Activated CD4-positive, alpha-beta T cell treated with anti-CD3 and anti-CD28 coated beads, Interleukin-2, amount 10 ng/mL, durations not matched to agents 7 days and 5 days (primary cell): ENCODE measurements at regions not wholly inside any gene's neighbourhood (a gene's known extent, or its start where the extent isn't known, plus 50 kb on each side); places are given as distances from the start of the nearest gene placed in this dataset.
"Not testable (repeated sequence)": the region's sequence is repeated elsewhere in the genome, so short reads cannot be mapped to it uniquely, and the experiment has no call there.

Experiments
- CTCF ChIA-PET: fragments of 350-600 bp; sonication (Branson Sonifier 250); formaldehyde crosslinking; loops from one replicate; lab custom pipeline; 2021; ENCODE audit warnings: antibody characterized with exemption; lab: Charles Lee
- POLR2A ChIA-PET: fragments of 350-600 bp; sonication (Branson Sonifier 250); formaldehyde crosslinking; loops from one replicate; lab custom pipeline; 2021; ENCODE audit warnings: antibody characterized with exemption; lab: Charles Lee
- DNase-seq: peaks from one replicate; pipeline ENCODE4 v3.0.0-alpha.2; 2020
- H3K27ac Mint-ChIP-seq: one replicate; pipeline ENCODE4 v1.8.0; 2021; ENCODE audit warnings: mild to moderate bottlenecking, moderate library complexity, mixed read lengths
- H3K27me3 Mint-ChIP-seq: one replicate; pipeline ENCODE4 v1.8.0; 2021; ENCODE audit warnings: mixed read lengths
- H3K36me3 Mint-ChIP-seq: one replicate; pipeline ENCODE4 v1.8.0; 2021; ENCODE audit warnings: low read depth, mixed read lengths
- H3K4me1 Mint-ChIP-seq: one replicate; pipeline ENCODE4 v1.8.0; 2021; ENCODE audit warnings: mixed read lengths
- H3K4me3 Mint-ChIP-seq: one replicate; pipeline ENCODE4 v1.8.0; 2021; ENCODE audit warnings: mild to moderate bottlenecking, moderate library complexity, mixed read lengths
- H3K9me3 Mint-ChIP-seq: one replicate; pipeline ENCODE4 v1.8.0; 2021; ENCODE audit warnings: mixed read lengths

DNA sequence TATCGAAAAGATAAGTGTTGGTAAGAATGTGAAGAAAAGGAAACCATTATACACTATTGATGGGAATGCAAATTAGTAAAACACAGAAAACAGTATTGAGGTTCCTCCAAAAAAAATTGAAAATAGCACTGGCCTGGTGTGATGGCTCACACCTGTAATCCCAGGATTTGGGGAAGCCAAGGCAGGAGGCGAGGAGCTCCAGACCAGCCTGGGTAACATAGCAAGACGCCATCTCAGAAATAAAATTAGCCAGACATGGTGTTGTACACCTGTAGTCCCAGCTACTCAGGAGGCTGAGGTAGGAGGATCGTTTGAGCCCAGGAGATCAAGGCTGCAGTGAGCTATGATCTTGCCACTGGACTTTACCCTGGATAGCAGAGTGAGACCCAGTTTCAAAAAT, 5303.4 kb upstream of the TPTE start:
- H3K4me3 Mint-ChIP-seq, CTCF ChIA-PET, POLR2A ChIA-PET, H3K4me1 Mint-ChIP-seq, H3K36me3 Mint-ChIP-seq, DNase-seq, H3K27me3 Mint-ChIP-seq, H3K27ac Mint-ChIP-seq: not testable (repeated sequence)
- peaks cover 28% of the 10 kb centered on the region for H3K9me3 Mint-ChIP-seq

DNA sequence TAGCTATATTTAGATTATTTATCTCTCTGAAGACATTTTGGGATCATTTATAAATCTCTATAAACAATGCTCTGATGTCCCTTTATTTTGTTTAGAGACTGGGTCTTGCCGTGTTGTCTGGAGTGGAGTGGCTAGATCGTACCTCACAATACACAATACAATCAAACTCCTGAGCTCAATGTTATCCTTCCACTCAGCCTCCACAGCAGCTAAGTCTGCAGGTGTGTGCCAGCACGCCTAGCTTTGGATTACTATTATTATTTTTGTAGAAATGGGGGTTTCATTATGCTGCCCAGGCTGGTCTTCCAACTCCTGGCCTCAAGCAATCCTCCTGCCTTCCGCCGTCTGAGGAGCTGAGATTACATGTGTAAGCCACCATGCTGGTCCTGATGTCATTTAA, 5301.4 kb upstream of the TPTE start:
- CTCF ChIA-PET = not testable (repeated sequence)

DNA sequence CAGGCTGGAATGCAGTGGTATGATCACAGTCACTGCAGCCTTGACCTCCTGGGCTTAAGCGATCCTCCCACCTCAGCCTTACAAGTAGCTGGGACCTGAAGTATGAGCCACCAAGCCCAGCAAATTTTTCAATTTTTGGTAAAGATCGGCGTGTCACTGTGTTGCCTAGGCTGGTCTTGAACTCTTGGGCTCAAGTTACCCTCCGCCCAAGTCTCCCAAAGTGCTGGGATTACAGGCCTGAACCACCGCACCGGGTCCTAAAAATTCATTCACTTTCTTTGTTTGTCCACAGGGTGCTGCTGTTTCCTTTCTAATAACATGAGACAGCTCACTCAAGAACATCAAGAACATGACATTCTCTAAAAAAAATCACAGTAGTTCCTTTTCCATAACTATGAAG, 5300.9 kb upstream of the TPTE start:
- CTCF ChIA-PET, H3K36me3 Mint-ChIP-seq: not testable (repeated sequence)
- peaks cover 44% of the 10 kb centered on the region for H3K9me3 Mint-ChIP-seq

More for the DNA sequence above, 5301.4 kb upstream of the TPTE start:
- H3K27me3 Mint-ChIP-seq, H3K27ac Mint-ChIP-seq, POLR2A ChIA-PET, H3K4me1 Mint-ChIP-seq, H3K4me3 Mint-ChIP-seq, H3K36me3 Mint-ChIP-seq, DNase-seq: not testable (repeated sequence)
- peaks cover 42% of the 10 kb centered on the region for H3K9me3 Mint-ChIP-seq

DNA sequence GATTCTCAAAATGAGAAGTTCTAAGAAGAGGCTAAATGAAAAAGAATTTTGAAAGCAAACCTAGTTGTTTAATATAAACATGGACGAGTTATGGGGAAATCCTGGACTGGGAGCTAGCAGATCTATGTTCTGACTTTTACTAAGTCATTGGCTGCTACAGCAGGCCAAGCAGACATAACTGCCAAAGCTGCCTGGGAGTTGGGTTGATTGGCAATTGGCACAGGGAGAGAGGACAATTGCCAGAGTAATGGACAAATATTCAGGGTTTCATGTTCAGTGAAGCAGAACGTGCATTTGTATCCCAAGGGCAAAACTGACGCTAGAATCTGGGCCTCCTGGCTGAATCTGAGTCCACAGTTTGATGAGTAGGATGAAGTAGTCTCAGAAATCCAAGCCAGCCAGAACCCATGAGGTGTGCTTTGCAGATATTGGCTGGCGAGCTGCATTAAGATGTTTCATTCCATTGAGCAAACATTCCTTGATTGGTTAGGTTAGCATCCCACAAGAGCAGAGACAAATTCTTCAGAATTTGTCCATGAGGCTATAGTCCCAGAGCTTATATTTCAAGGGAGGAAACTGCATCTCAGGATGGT, 5299.8 kb upstream of the TPTE start:
- H3K4me3 Mint-ChIP-seq, CTCF ChIA-PET, H3K27ac Mint-ChIP-seq, H3K4me1 Mint-ChIP-seq, H3K36me3 Mint-ChIP-seq, H3K27me3 Mint-ChIP-seq, DNase-seq, POLR2A ChIA-PET: not testable (repeated sequence)
- H3K9me3 Mint-ChIP-seq = peaks cover 51% of the 10 kb centered on the region

More for the DNA sequence above, 5300.9 kb upstream of the TPTE start:
- H3K4me3 Mint-ChIP-seq, POLR2A ChIA-PET, DNase-seq, H3K27ac Mint-ChIP-seq, H3K27me3 Mint-ChIP-seq, H3K4me1 Mint-ChIP-seq: not testable (repeated sequence)

DNA sequence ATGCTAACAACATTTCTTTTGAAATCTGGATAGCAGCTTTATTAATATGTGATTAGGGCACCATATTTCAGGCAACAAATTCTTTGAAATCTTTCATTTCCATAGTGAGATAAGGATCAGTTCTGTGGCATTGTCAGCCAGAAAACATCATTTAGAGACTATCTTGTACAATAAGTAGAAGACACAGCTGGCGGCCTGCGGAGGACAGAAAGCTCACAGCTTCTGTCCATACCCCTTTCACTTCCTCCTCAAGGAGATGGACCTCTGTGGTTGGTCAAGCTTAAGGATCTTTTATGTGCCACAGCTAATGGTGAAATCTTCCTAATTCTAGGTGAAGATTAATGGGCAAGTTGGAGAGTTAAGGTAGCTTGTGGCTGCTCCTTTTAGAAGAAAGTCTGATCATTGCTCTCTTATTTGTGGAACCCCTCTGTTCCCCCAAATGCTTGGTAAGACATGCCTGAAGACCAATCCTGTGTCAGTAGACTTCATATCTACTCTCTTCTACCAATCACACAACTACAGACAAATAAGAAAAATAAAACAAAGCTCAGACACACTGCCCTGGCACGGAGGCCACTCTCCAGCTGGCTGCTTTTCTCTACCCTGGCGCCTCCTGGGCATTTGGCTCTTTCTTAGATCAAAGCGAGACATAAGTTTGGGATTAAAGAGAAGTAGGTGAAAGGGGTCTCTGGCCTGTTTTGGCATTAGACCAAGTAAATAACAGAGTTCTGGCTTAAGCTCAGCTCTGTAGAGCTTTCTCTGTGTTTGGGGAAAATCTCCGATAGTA, 5298.2 kb upstream of the TPTE start:
- CTCF ChIA-PET, H3K27me3 Mint-ChIP-seq, DNase-seq, H3K4me3 Mint-ChIP-seq, H3K36me3 Mint-ChIP-seq, POLR2A ChIA-PET, H3K27ac Mint-ChIP-seq, H3K4me1 Mint-ChIP-seq: not testable (repeated sequence)
- peaks cover 49% of the 10 kb centered on the region for H3K9me3 Mint-ChIP-seq

DNA sequence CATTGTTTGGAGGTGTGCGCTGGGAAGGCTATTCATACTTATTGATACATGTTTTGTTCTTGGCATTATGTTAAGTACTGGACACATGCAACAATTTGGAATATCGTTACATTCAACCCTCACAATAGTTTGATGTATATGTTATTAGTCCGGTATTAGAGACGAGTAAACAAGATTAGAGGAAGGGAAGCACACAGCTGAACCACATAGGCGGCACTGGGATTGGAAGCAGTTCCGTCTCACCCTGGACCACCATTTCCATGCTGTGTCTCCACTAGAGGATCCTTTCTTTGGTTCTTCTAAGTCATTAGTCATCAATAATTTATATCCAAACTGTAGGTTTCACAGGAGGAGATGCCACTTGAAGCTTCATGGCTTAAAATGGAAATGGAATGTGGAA, 5297.2 kb upstream of the TPTE start:
- CTCF ChIA-PET, H3K36me3 Mint-ChIP-seq, DNase-seq, H3K27me3 Mint-ChIP-seq, H3K4me1 Mint-ChIP-seq, H3K27ac Mint-ChIP-seq, H3K4me3 Mint-ChIP-seq, POLR2A ChIA-PET: not testable (repeated sequence)
- peaks cover 48% of the 10 kb centered on the region for H3K9me3 Mint-ChIP-seq

DNA sequence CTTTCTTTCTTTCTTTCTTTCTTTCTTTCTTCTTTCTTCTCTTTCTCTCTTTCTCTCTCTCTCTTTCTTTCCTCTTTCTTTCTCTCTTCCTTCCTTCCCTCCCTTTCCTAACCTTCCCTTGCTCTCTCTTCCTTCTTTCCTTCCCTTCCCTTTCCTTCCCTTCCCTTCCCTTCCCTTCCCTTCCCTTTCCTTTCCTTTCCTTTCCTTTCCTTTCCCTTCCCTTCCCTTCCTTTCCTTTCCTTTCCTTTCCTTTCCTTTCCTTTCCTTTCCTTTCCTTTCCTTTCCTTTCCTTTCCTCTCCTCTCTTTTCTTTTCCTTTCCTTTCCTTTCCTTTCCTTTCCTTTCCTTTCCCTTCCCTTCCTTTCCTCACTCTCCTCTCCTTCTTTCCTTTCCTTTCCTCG, 5294.1 kb upstream of the TPTE start:
- H3K4me1 Mint-ChIP-seq, H3K27me3 Mint-ChIP-seq, DNase-seq, H3K4me3 Mint-ChIP-seq, POLR2A ChIA-PET, H3K27ac Mint-ChIP-seq, H3K36me3 Mint-ChIP-seq, CTCF ChIA-PET: not testable (repeated sequence)
- H3K9me3 Mint-ChIP-seq = peaks cover 48% of the 10 kb centered on the region

DNA sequence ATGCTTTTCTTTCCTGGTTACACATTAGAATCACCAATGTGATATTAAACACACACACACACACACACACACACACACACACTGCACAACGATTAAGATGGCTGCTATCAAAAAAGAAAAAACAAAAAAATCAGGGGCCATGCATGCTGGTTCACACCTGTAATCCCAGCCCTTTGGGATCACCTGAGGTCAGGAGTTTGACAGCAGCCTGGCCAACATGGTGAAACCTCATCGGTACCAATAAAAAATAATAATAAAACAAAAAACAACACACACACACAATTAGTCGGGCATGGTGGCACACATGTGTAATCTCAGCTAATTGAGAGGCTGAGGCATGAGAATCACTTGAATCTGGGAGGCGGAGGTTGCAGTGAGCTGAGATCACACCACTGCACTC, 5290.8 kb upstream of the TPTE start:
- H3K4me1 Mint-ChIP-seq, H3K36me3 Mint-ChIP-seq, CTCF ChIA-PET, H3K4me3 Mint-ChIP-seq, H3K27me3 Mint-ChIP-seq, POLR2A ChIA-PET, DNase-seq, H3K27ac Mint-ChIP-seq: not testable (repeated sequence)
- H3K9me3 Mint-ChIP-seq = peaks cover 48% of the 10 kb centered on the region

DNA sequence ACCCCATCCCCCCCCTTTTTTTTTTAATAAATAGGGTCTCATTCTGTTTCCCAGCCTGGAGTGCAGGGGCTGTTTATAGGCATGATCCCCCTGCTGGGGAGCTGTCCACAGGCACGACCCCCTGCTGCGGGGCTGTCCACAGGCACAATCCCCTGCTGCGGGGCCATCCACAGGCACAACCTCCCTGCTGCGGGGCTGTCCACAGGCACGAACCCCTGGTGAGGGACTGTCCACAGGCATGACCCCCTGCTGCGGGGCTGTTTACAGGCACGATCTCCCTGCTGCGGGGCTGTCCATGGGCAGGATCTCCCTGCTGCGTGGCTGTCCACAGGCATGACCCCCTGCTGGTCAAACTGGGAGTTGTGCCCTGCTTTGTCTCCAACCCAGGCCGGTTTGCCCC, 5290.1 kb upstream of the TPTE start:
- H3K4me1 Mint-ChIP-seq, DNase-seq, H3K27me3 Mint-ChIP-seq, H3K4me3 Mint-ChIP-seq, POLR2A ChIA-PET, H3K36me3 Mint-ChIP-seq, CTCF ChIA-PET, H3K27ac Mint-ChIP-seq: not testable (repeated sequence)
- peaks cover 48% of the 10 kb centered on the region for H3K9me3 Mint-ChIP-seq

DNA sequence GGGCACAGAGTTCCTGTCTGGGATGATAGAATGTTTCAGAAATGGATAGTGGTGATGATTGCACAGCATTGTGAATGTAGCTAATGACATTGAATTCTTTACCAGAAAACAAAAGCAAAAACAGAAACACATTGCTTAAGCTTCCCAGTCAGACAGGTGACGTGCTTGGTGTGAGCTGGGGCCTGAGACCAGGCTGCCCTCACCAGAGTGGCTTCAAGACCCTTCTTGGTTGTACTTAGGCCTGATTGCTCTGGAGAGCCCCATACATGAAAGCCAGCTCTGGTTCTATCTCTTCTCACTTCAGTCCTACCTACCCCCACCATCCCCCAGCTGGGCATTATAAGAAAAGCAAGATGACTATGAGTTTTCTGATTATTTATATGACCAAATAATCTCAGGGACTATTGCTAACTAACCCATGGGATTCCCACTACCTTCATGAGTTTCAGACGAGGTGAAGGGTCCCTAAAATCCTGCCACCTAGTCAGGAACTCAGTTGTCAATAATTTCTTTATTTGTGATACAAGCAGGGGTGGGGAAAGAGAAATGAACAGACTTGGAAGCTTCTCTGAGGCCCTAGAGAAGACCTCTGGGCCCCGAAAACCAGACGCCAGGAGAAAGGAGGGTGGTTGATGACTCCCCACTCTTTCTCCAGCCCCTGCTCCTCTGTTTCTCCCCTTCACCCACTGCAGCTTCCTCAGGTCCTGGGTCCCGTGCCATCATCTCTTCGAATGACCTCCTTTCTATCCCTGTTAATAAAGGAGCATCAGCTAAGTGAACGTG, 5289.0 kb upstream of the TPTE start:
- CTCF ChIA-PET, H3K27me3 Mint-ChIP-seq, H3K4me3 Mint-ChIP-seq, DNase-seq, H3K36me3 Mint-ChIP-seq, H3K27ac Mint-ChIP-seq, H3K4me1 Mint-ChIP-seq, POLR2A ChIA-PET: not testable (repeated sequence)
- peaks cover 47% of the 10 kb centered on the region for H3K9me3 Mint-ChIP-seq

DNA sequence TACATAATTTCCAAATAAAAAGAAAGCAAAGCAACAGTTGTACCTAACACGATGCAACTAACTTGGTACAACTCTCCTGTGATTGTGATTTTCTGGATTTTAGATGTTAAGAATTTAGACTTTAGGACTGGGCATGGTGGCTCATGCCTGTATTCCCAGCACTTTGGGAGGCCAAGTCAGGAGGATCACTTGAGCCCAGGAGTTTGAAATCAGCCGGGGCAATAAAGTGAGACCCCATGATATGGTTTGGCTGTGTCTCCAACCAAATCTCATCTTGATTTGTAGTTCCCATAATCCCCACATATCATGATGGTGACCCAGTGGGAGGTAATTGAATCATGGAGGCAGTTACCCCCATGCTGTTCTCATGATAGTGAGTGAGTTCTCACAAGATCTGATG, 5285.6 kb upstream of the TPTE start:
- H3K36me3 Mint-ChIP-seq, H3K27ac Mint-ChIP-seq, CTCF ChIA-PET, H3K4me3 Mint-ChIP-seq, H3K4me1 Mint-ChIP-seq, DNase-seq, H3K27me3 Mint-ChIP-seq, POLR2A ChIA-PET: not testable (repeated sequence)
- peaks cover 42% of the 10 kb centered on the region for H3K9me3 Mint-ChIP-seq

DNA sequence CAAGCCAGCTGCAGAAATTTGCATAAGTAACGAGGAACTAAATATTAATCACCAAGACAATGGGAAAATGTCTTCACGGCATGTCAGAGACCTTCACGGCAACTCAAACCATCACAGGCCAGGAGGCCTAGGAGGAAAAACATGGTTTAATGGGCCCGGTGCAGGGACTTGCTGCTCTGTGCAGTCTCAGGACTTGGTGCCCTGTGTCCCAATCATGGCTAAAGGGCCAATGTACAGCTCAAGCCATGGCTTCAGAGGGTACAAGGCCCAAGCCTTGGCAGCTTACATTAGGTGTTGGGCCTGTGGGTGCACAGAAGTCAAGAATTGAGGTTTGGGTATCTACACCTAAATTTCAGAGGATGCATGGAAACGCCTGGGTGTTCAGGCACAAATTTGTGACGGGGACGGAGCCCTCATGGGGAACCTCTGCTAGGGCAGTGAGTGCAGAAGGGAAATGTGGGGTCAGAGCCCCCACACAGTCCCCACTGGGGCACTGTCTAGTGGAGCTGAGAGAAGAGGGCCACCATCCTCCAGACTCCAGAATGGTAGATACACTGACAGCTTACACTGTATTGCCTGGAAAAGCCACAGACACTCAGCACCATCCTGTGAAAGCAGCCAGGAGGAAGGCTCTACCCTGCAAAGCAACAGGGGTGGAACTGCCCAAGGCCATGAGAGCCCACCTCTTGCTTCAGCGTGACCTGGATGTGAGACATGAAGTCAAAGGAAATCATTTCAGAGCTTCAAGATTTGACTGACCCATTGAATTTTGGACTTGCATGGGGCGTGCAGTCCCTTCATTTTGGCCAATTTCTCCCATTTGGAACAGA, 5284.3 kb upstream of the TPTE start:
- H3K4me1 Mint-ChIP-seq, H3K4me3 Mint-ChIP-seq, H3K36me3 Mint-ChIP-seq, DNase-seq, CTCF ChIA-PET, H3K27me3 Mint-ChIP-seq, POLR2A ChIA-PET, H3K27ac Mint-ChIP-seq: not testable (repeated sequence)
- H3K9me3 Mint-ChIP-seq = peaks cover 44% of the 10 kb centered on the region

DNA sequence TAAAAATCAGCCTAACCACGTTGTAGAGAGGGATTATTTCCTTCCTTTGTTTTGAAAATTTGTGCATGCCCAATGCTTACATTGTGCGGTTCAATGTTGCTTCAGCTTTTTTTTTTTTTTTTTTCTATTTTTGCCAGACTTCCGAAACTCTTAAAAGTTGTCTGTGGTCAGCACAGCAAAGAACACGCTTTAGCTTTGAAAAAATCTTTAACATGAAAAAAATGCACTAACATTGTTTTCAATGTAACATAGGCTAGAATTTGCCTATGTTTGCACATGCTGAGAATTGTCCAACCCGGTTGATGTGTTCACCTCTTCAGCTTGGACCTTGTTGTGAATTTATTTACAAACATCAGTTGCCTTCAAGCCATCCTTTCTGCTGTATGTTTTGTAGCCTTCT, 5280.9 kb upstream of the TPTE start:
- CTCF ChIA-PET, H3K27ac Mint-ChIP-seq, DNase-seq, POLR2A ChIA-PET, H3K4me3 Mint-ChIP-seq, H3K27me3 Mint-ChIP-seq, H3K36me3 Mint-ChIP-seq, H3K4me1 Mint-ChIP-seq: not testable (repeated sequence)
- peaks cover 44% of the 10 kb centered on the region for H3K9me3 Mint-ChIP-seq
